GM10847 (cell line): ENCODE measurements at regions not wholly inside any gene's neighbourhood (a gene's known extent, or its start where the extent isn't known, plus 50 kb on each side); places are given as distances from the start of the nearest gene placed in this dataset.

Experiments used
- POLR2A ChIP-seq: IDR thresholded peaks from 2 replicates; pipeline ENCODE4 v1.6.1; 2011; ENCODE audit not compliant: insufficient read length; ENCODE audit errors: extremely low read depth

- no peak for TF ChIP-seq POLR2A
Measured at GRCh38 chr12:124405592-124405991, 110.7 kb downstream of the RFLNA start.

GRCh38 chr12:124405151-124405550, 110.3 kb downstream of the RFLNA start:
- TF ChIP-seq POLR2A, result no peak

- TF ChIP-seq POLR2A, result no peak
Measured at GRCh38 chr12:124404162-124404784, 109.4 kb downstream of the RFLNA start.

- no peak for TF ChIP-seq POLR2A
Measured at GRCh38 chr12:124403273-124403672, 108.4 kb downstream of the RFLNA start.

GRCh38 chr12:124402248-124403066, 107.6 kb downstream of the RFLNA start:
- TF ChIP-seq POLR2A, result no peak

- no peak for TF ChIP-seq POLR2A
Measured at GRCh38 chr12:124401704-124402221, 106.9 kb downstream of the RFLNA start.

- TF ChIP-seq POLR2A, result no peak
Measured at GRCh38 chr12:124400124-124400523, 105.2 kb downstream of the RFLNA start.

GRCh38 chr12:124399622-124400021, 104.7 kb downstream of the RFLNA start:
- no peak for TF ChIP-seq POLR2A

- TF ChIP-seq POLR2A, result no peak
Measured at GRCh38 chr12:124398578-124399227, 103.8 kb downstream of the RFLNA start.

GRCh38 chr12:124397807-124398577, 103.1 kb downstream of the RFLNA start:
- no peak for TF ChIP-seq POLR2A

- no peak for TF ChIP-seq POLR2A
Measured at GRCh38 chr12:124397399-124397679, 102.4 kb downstream of the RFLNA start.

- TF ChIP-seq POLR2A, result no peak
Measured at GRCh38 chr12:124396544-124397398, 101.9 kb downstream of the RFLNA start.

GRCh38 chr12:124395986-124396385, 101.1 kb downstream of the RFLNA start:
- TF ChIP-seq POLR2A, result no peak

GRCh38 chr12:124395284-124395752, 100.4 kb downstream of the RFLNA start:
- no peak for TF ChIP-seq POLR2A
